Body of pancreas (tissue), 4 donors: ENCODE measurements at regions not wholly inside any gene's neighbourhood (a gene's known extent, or its start where the extent isn't known, plus 50 kb on each side); places are given as distances from the start of the nearest gene placed in this dataset.

Source experiments
- POLR2A ChIP-seq, 3 donors: fragments of 450-650 bp; IDR thresholded peaks; one replicate each; pipeline ENCODE4 v1.6.1; 2016; ENCODE audit warnings: antibody characterized with exemption in 3 of 3, mild to moderate bottlenecking in 2 of 3
- TF ChIP-seq, protein P1 (sequence below), 7 experiments: fragments of 450-650 bp in 4 of 7; fragments of 200-600 bp in 3 of 7; sonication (generic) in 3 of 7; IDR thresholded peaks; one replicate each; pipeline ENCODE4 v1.5.1; 2016 to 2019; ENCODE audit warnings: antibody characterized with exemption in 7 of 7

DNA sequence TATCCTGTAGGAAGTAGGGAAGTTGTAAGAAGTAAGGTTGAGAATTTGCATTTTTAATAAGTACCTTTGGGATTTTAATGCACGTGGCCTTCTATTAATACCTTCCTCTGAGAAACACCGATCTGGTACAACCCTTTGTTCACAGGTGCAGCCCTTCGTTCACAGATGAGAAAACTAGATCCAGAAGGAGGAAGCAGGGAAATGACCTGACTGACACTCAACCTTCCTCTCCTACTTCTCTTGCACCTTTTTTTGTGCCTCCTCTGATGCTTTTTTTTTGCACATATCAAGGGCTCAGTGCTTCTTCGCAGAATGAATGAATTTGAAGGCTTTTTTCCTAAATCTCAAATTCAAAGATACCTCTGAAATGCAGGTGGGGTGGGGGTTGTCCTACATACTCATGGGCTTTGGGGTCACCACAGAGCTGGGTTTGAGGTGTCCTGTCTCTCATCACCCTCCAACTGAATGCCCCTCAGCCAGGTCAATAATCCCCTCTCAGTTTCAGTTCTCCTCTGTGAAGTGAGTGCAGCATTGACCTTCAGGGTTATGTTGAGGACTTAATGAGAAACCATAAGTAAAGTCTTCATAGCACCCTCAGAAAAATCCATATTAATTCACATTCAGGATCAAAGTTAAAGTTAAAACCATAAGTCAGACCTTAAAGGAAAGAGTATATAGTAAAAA is 161.5 kb upstream of the CTNNB1 start:
- no peak for TF ChIP-seq POLR2A (IDR thresholded peaks at IDR 0.05)
- TF ChIP-seq, protein P1, sequence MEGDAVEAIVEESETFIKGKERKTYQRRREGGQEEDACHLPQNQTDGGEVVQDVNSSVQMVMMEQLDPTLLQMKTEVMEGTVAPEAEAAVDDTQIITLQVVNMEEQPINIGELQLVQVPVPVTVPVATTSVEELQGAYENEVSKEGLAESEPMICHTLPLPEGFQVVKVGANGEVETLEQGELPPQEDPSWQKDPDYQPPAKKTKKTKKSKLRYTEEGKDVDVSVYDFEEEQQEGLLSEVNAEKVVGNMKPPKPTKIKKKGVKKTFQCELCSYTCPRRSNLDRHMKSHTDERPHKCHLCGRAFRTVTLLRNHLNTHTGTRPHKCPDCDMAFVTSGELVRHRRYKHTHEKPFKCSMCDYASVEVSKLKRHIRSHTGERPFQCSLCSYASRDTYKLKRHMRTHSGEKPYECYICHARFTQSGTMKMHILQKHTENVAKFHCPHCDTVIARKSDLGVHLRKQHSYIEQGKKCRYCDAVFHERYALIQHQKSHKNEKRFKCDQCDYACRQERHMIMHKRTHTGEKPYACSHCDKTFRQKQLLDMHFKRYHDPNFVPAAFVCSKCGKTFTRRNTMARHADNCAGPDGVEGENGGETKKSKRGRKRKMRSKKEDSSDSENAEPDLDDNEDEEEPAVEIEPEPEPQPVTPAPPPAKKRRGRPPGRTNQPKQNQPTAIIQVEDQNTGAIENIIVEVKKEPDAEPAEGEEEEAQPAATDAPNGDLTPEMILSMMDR (IDR thresholded peaks at IDR 0.05): no peak
